NOMO-1 (cell line): ENCODE measurements at regions not wholly inside any gene's neighbourhood (a gene's known extent, or its start where the extent isn't known, plus 50 kb on each side); places are given as distances from the start of the nearest gene placed in this dataset.

ENCODE experiments used
- DNase-seq, 2 experiments: peaks; one replicate each; lab custom pipeline; 2025; ENCODE audit not compliant: unreplicated experiment in 2 of 2; lab: John Stamatoyannopoulos, UW

- no peak for DNase-seq
These were observed 501.8 kb upstream of the HS6ST1 start for GRCh38 chr2:128820452-128820851.

DNA sequence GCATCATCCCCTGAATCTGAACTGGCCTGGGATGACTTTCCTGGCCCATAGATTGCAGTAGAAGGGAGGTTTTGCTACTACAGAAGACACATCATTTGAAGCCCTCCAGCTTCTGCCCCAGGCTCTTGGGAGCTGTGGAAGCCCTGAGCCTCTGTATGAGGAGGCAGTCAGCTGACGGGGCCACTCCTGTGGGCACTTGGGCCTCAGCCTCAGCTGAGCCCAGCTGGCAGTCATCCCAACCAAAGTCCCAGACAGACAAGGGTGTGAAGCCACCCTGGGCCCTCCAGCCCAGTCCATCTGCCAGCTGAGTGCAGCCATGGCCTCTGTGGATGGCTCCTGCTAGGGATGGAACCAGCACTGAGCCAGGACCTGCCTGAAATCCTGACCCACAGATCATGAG, 502.3 kb upstream of the HS6ST1 start:
- DNase-seq = no peak

DNA sequence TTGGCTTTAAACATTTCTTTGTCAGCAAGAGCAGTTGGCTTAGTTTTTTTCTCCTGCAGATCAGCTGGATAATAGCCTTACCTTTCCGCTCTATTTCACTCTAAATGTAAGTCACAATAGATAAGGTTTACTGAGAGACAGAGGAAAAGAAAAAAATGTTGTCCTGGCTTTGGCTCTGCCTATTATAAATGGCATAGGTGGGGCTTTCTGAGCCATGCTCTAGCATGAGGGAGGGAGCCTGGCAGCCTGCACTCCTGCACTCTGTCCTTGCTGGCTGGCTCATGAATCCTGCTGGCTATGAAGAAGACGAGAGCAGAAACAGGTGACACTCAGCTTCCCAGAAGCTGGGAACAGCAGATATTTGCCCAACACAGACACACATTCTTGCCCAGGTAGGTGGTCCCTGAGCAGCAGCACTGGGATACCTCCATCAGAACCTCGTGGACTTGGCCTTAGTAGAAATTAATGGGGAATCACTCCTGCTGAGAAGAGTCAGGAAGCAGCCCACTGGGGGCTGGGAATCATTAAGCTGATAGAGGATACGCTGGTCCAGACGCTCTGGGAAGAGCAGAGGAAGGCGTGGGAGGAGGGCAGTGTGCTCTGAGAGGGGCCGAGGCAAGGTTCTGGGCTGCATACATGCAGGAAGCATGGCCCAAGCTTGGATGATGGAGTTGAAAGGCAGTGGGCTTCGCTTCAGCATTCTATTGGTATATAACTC, 514.4 kb upstream of the HS6ST1 start:
- DNase-seq = no peak

GRCh38 chr2:128833664-128834027, 515.0 kb upstream of the HS6ST1 start:
- DNase-seq = no peak

DNA sequence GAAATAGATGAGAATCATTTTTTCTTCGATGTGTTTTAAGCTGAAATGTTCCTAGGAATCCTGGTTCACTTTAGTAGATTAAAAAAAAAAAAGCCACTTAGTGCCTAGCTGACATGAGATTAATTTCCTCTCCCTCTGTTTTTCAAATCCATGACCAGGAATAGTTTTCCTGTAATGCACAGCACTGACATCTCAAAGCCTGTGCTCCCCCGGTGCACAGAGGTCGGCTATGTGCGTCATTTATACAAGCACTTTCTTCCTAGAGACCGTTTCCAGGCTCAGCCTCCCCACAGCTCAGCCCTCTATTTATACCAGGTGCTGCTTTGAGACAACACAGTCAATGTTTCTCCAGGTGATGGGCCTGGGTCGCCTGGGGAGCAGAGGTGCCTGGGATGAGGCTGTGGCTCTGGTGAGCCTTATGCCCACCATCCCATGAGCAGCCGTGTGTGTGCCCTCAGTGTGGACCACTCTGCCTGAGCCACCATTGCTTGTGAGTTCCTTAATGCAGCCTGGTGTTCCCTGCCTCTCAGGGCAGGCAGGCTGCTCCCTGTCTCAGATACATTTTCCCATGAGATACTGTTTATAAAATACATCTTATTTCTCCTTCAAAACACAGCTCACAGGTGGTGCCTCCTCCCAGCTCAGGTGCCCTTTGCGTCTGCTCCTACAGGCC, 515.7 kb upstream of the HS6ST1 start:
- no peak for DNase-seq

- DNase-seq = no peak
These were observed 516.2 kb upstream of the HS6ST1 start for GRCh38 chr2:128834880-128835252.

- no peak for DNase-seq
These were observed 516.7 kb upstream of the HS6ST1 start for GRCh38 chr2:128835342-128835855.

DNA sequence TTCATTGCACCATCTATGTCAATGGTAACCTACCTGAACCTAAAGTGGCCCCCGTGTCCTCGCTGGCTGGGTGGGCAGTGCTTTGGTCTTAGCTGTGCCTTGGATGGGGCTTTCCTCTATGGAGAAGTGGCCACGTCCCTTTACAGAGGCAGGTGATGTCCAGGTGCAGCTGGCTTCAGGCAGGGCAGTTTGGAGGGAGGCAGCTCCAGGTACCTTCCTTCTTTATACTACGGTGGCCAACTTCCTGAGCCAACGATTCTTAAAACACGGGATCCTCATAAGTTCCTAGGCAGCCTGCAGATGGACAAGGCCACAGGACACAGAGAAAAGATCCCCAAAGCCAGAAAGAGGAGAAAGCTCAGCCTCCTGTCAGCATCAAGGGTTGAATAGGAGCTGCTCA, 517.3 kb upstream of the HS6ST1 start:
- DNase-seq = no peak

- no peak for DNase-seq
These were observed 518.0 kb upstream of the HS6ST1 start for GRCh38 chr2:128836559-128837100.

GRCh38 chr2:128838244-128838643, 519.6 kb upstream of the HS6ST1 start:
- no peak for DNase-seq

DNA sequence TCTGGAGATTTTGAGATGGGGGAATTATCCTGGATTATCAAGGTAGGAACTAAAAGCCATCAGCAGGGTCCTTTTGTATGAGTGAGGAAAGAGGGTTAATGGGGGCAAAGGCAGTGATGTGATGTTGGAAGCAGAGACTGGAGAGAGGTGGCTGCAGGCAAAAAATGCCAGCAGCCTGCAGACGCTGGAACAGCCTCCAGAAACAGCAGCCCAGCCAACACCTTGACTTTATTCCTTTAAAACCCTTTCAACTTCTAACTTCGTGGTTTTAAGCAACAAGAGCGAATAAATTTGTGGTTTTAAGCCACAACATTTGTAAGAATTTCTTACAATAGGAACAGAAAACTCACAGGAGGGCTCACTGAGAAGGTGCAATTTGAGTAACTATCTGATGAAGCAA, 523.1 kb upstream of the HS6ST1 start:
- no peak for DNase-seq

DNA sequence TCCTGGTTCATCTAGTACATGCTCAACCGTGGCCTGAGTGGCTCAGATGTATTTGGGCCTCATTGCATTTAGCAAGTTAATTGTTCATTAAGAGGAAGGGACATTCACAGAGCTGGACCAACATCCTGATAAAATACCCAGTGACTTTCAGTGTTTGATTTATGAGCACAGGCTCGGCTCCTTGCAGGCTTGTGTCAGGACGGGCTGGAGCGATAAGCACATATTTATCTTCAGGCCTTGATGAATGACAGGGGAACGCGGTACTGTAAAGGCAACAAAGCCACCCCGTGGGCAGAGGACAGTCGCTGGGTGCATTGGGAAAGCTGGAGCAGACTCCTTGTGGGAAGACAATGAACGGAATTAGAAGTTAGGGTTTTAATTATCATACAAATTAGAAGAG, 548.6 kb upstream of the HS6ST1 start:
- DNase-seq = no peak

DNA sequence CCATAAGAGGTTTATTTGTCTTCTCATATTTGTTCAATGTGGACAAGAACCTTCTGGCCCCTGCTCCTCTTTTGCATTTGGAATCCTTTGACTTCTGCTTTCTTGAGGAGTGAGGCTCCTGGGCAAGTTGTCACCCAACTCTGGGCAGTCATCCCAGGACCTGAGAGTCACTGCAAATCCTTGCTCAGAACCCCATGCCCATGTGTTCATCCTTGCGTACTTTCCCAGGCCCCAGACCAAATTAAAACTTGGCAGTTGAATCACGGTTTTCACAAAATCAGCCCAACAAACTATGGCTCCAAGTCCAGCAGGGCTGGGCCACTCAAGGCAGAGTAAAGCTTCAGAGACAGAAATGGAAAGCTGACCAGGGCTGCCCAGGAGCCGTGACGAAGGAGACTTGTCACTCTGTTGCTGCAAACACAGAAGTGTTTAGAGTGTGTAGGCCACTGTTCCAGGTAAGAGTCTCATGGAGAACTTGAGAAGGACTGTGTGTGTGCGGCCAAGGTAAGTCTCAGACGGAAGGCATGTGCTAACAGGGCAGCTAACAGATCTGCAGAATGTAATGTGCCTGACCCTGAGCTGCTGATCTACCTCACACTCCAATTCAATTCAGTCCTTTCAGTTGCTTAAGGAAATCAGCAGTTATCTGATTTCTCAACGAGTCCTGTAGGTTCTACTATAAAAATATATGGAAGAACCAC, 549.4 kb upstream of the HS6ST1 start:
- no peak for DNase-seq

DNA sequence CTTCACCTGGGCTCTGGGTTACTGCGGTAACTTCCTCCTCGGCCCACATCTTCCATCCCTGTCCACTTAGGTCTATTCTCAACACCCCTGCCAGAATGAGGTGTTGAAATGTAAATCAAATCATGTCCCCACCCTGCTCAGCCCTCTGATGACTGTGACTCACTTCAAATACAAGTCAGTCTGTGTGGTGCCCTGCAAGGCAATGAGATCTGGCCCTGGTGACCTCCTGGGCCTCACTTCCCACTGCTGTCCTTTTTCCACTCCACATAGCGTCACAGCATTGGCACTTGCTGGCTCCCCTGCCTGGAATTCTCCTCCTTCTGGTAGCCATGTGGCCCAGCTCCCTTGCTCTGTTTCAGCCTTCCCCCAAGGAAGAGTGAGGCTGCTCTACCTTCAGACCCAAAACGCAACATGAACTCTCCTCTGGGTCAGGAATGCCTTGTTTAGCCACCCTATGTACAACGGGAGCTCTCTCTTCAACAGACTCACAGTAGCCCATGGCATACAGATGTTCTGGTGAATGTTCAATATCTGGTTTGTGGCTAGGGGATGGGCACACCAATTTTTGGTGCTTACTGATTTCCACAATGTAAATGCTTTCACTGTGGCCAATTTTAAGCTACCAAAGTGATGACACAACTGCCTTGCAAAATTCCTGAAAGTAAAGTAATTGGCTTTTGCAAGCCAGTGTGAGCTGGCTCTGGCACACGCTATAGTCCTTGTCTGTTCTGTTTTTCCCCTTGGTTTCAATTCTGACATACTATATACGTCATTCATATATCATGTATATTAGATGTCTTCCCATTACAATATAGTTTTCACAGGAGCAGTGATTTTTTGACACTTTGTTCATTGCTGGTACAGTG, 550.3 kb upstream of the HS6ST1 start:
- DNase-seq = no peak

DNA sequence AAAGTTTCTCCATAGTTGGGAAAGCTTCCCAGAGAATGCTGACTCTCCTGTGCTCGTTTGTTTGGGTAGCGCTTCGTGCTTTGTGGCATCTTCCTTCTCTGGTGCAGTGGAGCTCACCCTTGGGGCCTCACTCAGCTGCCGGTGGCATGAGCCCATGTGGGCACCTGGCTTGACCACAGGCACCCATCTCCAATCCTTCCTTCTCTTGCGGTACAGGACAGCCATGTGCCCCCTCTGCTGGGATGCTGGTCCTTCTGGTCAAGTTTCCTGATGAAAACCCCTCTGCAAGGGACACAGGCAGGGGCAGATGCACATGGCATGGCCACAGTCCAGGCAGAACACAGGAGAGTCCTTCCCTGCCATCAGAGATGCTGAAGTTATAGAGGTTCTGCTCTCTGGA, 555.9 kb upstream of the HS6ST1 start:
- no peak for DNase-seq

- DNase-seq = no peak
These were observed 558.6 kb upstream of the HS6ST1 start for GRCh38 chr2:128876986-128877983.

DNA sequence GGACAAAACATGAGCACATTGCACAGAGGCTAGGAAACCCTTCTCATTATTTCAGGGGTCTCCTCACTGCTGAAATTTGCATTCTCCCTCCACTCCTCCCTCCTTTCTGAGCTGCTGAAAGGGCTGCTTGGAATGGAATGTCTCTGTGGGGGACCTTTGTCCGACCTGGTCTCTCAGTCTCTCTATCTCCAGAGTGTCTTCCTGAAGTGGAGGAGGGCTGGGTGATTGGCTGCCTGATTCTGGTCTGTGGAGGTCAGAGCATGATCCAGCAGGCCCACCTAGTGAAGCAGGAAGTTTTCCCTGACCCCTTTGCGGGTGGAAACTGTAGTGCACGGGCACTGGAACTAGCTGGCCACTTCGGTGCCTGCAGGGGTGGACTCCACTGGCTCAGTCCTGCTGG, 560.5 kb upstream of the HS6ST1 start:
- DNase-seq = no peak

GRCh38 chr2:128894896-128895295, 576.2 kb upstream of the HS6ST1 start:
- no peak for DNase-seq

DNA sequence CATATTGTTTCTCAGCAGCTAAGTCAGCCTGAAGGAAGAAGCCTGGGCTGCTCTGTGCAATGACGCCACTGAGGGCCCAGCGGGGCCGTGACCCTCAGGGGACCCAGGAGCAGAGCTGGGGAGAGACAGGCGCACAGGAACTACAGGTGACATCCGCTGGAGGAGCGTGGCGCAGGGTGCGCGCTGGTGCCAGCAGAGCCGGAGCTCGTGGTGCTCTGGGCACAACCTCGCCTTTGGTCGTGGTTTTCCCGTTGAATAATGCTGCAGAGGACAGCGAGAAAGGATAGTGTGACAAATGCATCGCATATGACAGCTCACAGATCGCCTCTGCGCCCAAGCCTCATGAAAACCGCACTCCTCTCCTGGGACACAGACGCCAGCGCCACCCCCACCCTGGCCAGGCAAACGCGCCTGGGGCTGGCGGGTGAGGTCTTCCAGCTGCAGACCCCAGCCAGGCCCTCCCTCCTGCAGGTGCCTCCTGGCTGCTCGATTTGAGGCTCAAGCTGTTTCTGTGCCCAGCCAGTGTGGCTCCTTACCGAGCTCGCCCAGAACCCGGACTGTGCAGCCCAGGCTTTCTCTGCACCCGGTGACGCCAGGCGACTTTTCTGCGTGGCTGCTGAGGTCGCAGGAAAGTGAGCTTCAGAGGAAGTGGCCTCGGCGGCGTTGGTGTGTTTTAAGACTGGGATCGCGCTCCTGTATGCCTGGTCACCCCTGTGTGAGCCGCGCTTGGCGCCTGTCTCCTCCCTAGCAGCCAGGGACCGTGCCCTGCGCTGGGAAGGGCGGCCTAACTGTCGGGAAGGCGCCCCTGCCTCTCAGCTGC, 583.1 kb upstream of the HS6ST1 start:
- DNase-seq = no peak
